OCI-LY3 (cell line): ENCODE measurements at regions not wholly inside any gene's neighbourhood (a gene's known extent, or its start where the extent isn't known, plus 50 kb on each side); places are given as distances from the start of the nearest gene placed in this dataset.

Experiments
- EZH2phosphoT487 ChIP-seq: fragments of 200-600 bp; shearing (Covaris generic); IDR thresholded peaks from 2 replicates; pipeline ENCODE4 v1.6.1; 2018; ENCODE audit warnings: antibody characterized with exemption, mixed run types, low read depth
- TF ChIP-seq, protein P1 (sequence below): fragments of 200-600, 300-600 bp; sonication (generic); IDR thresholded peaks from 2 replicates; pipeline ENCODE4 v1.5.1; 2014; ENCODE audit warnings: antibody characterized with exemption, low read length, low read depth

DNA sequence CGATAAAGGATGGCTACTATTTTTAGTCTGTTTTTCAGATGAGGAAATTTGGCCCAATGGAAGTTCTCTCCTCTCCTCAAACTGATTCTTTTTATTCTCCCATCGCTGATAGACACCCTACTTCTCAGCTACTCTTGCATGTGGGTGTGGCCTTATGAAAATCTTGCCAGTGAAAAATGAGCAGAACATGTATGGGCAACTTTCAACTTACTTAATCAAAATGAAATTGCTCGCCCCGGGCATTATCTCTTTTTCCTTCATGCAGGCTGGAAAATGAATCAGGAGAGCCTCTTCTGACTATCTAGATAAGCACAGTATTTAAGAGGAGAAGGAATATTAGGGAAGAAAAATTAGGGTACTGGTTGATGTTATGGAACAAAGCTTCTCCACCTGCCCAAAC, 2354.7 kb upstream of the RAG2 start:
- TF ChIP-seq, protein P1, sequence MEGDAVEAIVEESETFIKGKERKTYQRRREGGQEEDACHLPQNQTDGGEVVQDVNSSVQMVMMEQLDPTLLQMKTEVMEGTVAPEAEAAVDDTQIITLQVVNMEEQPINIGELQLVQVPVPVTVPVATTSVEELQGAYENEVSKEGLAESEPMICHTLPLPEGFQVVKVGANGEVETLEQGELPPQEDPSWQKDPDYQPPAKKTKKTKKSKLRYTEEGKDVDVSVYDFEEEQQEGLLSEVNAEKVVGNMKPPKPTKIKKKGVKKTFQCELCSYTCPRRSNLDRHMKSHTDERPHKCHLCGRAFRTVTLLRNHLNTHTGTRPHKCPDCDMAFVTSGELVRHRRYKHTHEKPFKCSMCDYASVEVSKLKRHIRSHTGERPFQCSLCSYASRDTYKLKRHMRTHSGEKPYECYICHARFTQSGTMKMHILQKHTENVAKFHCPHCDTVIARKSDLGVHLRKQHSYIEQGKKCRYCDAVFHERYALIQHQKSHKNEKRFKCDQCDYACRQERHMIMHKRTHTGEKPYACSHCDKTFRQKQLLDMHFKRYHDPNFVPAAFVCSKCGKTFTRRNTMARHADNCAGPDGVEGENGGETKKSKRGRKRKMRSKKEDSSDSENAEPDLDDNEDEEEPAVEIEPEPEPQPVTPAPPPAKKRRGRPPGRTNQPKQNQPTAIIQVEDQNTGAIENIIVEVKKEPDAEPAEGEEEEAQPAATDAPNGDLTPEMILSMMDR, result no peak
- TF ChIP-seq EZH2phosphoT487, result no peak
